ENCODE measurements at regions not wholly inside any gene's neighbourhood (a gene's known extent, or its start where the extent isn't known, plus 50 kb on each side); places are given as distances from the start of the nearest gene placed in this dataset.

DNA sequence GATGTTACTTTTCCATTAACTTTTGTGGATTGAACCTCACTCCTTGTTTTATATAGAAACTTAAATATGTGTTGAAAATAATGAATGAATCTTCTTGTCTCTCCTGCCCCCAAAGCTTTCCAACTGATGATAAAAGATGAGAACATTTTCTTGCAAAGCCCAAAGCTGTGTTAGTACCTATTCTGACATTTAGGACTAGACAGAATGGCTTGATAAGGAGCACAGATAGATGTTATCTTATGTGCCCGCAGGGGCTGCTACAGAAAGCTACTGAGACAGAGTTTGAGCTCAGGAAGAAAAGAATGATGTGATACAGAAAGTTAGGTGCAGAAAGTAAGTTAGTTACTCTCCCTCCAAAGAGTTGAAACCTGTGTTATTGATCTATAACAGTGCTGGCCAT, 109.4 kb upstream of the ATP11B start:
- Histone ChIP-seq H3K36me3 (no peaks in the 10 kb centered on the region), H3K9me3 (no peaks in the 10 kb centered on the region), H3K4me3 (no peak overlapping the region), H3K27ac (replicated peaks in 1 of 4) (no peak overlapping the region), H3K4me1 (peaks cover 9 to 16% (median 15%) of the 10 kb centered on the region in 4 donors), H3K27me3 (peaks cover 0 to 42% (median 2%) of the 10 kb centered on the region in 4 donors)
- no peak for TF ChIP-seq POLR2A (IDR thresholded peaks at IDR 0.05; ENCODE audit: low read depth)
- TF ChIP-seq, protein P1, sequence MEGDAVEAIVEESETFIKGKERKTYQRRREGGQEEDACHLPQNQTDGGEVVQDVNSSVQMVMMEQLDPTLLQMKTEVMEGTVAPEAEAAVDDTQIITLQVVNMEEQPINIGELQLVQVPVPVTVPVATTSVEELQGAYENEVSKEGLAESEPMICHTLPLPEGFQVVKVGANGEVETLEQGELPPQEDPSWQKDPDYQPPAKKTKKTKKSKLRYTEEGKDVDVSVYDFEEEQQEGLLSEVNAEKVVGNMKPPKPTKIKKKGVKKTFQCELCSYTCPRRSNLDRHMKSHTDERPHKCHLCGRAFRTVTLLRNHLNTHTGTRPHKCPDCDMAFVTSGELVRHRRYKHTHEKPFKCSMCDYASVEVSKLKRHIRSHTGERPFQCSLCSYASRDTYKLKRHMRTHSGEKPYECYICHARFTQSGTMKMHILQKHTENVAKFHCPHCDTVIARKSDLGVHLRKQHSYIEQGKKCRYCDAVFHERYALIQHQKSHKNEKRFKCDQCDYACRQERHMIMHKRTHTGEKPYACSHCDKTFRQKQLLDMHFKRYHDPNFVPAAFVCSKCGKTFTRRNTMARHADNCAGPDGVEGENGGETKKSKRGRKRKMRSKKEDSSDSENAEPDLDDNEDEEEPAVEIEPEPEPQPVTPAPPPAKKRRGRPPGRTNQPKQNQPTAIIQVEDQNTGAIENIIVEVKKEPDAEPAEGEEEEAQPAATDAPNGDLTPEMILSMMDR (IDR thresholded peaks at IDR 0.05), result no peak
- TF ChIP-seq EP300 (IDR thresholded peaks at IDR 0.05), result no peak
- TF ChIP-seq POLR2AphosphoS5 (IDR thresholded peaks at IDR 0.05), result no peak
- WGBS, result 31% methylated on average over 1 of the region's 1 CpG
- no peak for DNase-seq (ENCODE audit: extremely low spot score)
- intact Hi-C loops (cut with DNase I), result loop anchor here (2.0 kb wide), 1 partner anchor 973 kb away; the partner anchor contains the start of gene SOX2

DNA sequence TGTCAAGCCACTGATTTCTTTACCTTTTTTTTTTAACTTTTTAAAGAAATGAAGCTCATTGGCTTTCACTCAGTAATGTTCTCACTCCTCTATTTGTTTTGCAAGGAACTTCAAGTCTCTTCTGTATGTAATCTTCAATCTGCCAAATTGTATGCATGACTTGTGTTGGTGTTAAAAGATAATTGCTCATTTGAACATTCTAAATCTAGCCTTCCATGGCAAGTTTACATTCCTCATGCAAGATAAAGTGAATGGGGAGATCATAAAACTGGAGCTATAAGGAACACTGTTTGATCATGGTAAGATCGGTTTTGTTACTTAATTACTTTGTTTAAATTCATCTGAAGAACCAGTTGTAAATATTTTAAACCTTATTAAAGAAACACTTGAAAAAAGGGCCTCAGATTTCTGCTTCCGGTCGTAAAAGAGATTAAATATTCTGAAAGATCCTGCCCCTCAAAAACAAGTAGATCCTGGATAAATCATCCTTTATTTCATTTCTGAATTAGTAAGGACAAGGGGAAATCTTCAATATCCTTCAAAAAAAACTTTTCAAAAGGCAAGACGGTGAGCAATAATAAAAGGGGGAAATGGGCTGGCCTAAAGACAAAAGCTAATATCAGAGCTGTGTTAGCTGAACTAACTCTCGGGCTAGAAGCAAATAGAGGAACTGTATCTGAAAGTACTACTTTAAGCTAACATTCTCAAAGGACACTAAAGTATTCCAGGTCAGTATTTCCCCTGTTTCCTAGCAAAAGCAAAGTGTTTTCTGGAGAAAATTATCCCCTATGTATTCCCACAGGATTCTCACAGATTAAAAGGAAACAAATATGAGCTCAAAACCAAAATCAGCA, 107.0 kb upstream of the ATP11B start:
- no peak for DNase-seq (ENCODE audit: extremely low spot score)
- no peak overlapping the region for H3K27ac ChIP-seq (replicated peaks in 1 of 4)
- intact Hi-C loops (cut with DNase I), result no loop called here
- no peak overlapping the region for H3K4me3 ChIP-seq
- H3K36me3 ChIP-seq, result no peaks in the 10 kb centered on the region
- H3K27me3 ChIP-seq, result peaks cover 0 to 42% (median 2%) of the 10 kb centered on the region in 4 donors
- WGBS, result 61% methylated on average over 5 of the region's 5 CpGs
- no peaks in the 10 kb centered on the region for H3K9me3 ChIP-seq
- H3K4me1 ChIP-seq, result peaks cover 9 to 16% (median 15%) of the 10 kb centered on the region in 4 donors
- TF ChIP-seq, protein P1 (IDR thresholded peaks at IDR 0.05), result no peak
- no peak for TF ChIP-seq POLR2A (IDR thresholded peaks at IDR 0.05; ENCODE audit: low read depth)
- TF ChIP-seq POLR2AphosphoS5 (IDR thresholded peaks at IDR 0.05), result no peak
- no peak for TF ChIP-seq EP300 (IDR thresholded peaks at IDR 0.05)

DNA sequence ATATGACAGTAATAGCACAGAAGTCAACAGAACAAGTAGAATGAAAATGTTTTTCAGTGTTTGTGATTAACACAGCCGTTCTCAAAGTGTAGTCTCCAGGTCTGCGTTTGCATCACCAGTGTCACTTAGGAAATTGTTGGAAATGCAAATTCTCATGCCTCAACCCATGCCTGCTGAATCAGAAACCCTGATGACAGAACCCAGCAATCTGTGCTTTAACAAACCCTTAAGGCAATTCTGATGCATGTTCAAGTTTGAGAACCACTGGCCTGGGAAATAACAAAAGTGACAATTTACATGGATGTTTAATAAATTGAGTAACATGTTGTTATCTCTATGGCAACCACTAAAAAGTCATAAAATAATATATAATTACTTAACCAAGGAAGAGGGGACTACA, 103.1 kb upstream of the ATP11B start:
- Histone ChIP-seq H3K4me1 (no peaks in the 10 kb centered on the region), H3K4me3 (no peak overlapping the region), H3K27ac (replicated peaks in 1 of 4) (no peak overlapping the region), H3K27me3 (peaks cover 0 to 19% (median 0%) of the 10 kb centered on the region in 4 donors), H3K9me3 (no peaks in the 10 kb centered on the region), H3K36me3 (no peaks in the 10 kb centered on the region)
- WGBS, result 76% methylated on average over 2 of the region's 2 CpGs
- no peak for DNase-seq (ENCODE audit: extremely low spot score)
- intact Hi-C loops (cut with DNase I), result no loop called here
- TF ChIP-seq EP300 (IDR thresholded peaks at IDR 0.05), result no peak

DNA sequence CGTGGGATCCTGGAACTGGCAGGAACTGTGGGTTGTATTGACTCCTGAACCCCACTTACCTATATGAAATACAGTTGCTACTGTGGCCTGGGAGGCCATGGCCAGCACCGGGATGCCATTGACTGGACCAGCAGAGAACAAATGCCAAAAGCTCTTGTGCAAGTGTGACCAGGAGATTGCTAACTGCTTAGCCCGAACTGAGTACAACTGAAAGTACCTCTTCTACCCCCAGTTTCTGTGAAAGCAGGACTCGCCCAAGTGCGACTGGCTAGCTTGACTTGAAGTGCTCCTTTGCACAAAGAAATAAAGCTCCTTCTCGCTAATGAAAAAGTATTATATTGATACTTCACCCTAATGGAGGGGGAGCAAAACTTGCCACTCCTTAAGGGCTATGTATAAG, 101.3 kb upstream of the ATP11B start:
- Histone ChIP-seq H3K9me3 (no peaks in the 10 kb centered on the region), H3K36me3 (no peaks in the 10 kb centered on the region), H3K4me3 (no peak overlapping the region), H3K27me3 (peaks cover 0 to 8% (median 0%) of the 10 kb centered on the region in 4 donors), H3K4me1 (no peaks in the 10 kb centered on the region), H3K27ac (replicated peaks in 1 of 4) (no peak overlapping the region)
- intact Hi-C loops (cut with DNase I), result no loop called here
- TF ChIP-seq, protein P1 (IDR thresholded peaks at IDR 0.05), result no peak
- TF ChIP-seq POLR2A (IDR thresholded peaks at IDR 0.05; ENCODE audit: low read depth) (no peak), EP300 (IDR thresholded peaks at IDR 0.05) (no peak), POLR2AphosphoS5 (IDR thresholded peaks at IDR 0.05) (no peak)
- 73% methylated on average over 4 of the region's 6 CpGs for WGBS
- no peak for DNase-seq (ENCODE audit: extremely low spot score)

- Histone ChIP-seq H3K36me3 (no peaks in the 10 kb centered on the region), H3K4me3 (no peak overlapping the region), H3K4me1 (no peaks in the 10 kb centered on the region), H3K9me3 (no peaks in the 10 kb centered on the region), H3K27me3 (peaks cover 0 to 3% (median 0%) of the 10 kb centered on the region in 4 donors), H3K27ac (replicated peaks in 1 of 4) (no peak overlapping the region)
- DNase-seq (ENCODE audit: extremely low spot score), result no peak
- WGBS, result 94% methylated on average over 1 of the region's 1 CpG
- intact Hi-C loops (cut with DNase I), result no loop called here
- TF ChIP-seq EP300 (IDR thresholded peaks at IDR 0.05) (no peak), POLR2AphosphoS5 (IDR thresholded peaks at IDR 0.05) (no peak), POLR2A (IDR thresholded peaks at IDR 0.05; ENCODE audit: low read depth) (no peak)
- TF ChIP-seq, protein P1 (IDR thresholded peaks at IDR 0.05), result no peak
Observed at GRCh38 chr3:182692695-182693094, 100.6 kb upstream of the ATP11B start.

Measured in esophagus muscularis mucosa (tissue), 4 donors.